GM19240 (cell line): ENCODE measurements at regions not wholly inside any gene's neighbourhood (a gene's known extent, or its start where the extent isn't known, plus 50 kb on each side); places are given as distances from the start of the nearest gene placed in this dataset.
"Not testable (repeated sequence)": the region's sequence is repeated elsewhere in the genome, so short reads cannot be mapped to it uniquely, and the experiment has no call there.

Source experiments
- DNase-seq: peaks from one replicate; pipeline ENCODE4 v3.0.0; 2011; ENCODE audit warnings: low spot score; ENCODE audit not compliant: insufficient read length

DNA sequence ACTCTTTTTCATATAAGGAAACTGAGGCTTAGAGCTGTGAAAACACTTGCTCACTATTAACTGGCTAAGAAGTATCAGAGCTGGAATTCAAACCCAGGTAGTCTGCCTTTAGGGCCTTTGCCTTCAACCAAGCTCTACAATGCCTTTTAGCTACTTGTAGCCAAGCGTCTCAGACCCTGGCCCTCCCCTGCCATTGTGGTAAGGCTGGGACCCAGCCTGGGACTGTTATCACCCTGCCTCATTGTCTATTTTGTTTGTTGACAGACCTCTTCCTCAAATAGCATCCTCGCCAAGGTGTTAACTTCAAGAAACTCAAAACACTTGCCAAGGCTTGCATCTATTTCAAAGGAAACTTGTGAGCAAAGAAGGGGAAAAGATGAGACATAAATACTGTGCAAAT, 76.7 kb upstream of the CD28 start:
- DNase-seq, result no peak

DNA sequence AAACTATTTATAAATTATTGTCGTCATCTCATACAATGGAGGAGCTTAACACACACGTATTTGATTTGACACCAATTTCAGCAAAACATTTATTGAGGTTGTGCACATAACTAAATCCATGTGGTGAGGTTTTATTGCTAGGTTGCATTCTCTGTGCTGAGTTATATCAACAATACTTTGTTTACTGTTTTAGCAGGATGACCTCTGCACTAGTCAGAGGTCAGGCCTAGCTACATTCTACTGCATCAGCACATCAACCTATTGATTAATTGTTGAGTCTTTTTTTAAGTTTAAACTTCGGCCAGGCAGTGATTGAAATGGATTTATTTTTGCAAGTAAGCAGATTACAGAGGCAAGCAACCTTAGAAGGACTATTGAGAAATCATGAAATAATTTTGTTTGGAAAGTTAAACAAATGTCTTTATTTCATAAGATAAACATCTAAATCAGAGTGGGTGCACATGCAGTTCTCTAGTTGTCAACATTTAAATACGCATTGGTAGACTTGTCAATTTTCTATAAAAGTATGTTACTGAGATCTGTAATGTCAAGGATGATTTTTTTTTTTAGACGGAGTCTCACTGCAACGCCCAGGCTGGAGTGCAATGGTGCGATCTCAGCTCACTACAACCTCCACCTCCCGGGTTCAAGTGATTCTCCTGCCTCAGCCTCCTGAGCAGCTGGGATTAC, 75.2 kb upstream of the CD28 start:
- no peak for DNase-seq

DNA sequence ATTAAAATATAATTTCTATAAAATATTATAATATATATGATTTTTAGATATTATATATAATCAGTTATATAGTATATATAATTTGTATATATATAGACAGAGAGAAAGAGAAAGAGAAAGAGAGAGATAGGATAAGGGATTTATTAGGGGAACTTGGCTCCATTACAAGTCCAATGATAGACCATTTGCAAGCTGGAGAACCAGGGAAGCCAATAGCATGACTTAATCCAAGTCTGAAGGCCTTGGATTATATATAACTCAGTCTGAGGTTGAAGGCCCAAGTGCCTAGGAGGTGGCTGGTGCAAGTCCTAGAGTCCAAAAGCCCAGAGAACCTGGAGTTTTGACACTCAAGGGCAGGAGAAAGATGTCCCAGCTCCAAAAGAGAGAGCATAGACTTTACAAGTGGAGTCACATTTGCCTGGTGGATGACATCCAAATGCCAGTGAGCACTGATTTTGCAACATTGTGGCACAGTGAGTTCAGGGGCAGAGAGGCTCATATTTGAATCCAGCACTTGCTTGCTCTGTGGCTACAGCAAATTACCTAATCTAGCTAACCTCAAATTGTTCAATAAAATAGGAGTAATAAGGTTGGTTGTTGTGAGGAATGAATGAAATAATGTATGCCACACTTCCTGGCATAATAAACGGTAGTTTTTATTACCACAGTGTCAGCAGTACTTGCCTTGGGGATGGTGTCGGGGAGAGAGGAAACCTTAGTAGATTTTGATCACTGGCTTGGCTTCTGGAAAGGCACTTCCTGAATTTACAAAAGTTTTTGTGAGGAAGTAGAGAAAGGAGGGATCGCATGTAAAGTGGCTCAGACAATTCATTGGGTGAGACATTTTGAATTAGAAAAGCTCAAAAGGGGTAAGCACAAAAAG, 69.6 kb upstream of the CD28 start:
- DNase-seq, result no peak

DNA sequence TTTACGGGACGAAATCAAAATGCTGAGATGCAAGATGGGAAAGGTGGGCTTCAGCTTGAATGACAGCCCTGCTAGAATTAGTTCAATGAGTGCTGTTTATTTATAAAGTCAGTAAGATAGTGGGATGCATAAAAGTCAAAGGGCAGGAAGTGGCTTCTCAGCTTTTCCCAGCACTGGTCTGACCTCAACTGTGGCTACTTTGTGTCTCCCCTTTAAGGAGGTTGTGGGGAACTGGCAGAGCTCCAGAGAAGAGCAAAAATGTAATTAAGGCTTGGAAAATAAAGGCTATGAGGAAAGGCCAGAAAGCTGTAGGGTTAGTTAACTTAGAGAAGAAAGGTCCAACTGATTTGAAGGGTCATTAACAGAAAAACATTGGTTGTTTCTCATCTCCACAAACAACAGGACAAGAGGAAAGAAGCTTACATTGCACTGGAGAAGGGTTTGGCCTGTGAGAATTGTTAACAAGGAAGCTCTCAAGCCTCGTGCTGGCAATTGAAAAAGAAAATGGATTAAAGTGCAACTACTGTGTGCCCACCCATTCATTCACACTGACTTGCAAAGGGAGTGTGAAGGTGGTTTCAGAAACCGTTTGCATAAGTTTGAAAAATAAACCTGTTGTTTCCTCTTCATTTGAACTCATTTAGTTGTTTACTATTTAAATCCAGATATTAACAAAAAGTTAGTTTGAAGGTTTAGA, 68.8 kb upstream of the CD28 start:
- DNase-seq, result no peak

DNA sequence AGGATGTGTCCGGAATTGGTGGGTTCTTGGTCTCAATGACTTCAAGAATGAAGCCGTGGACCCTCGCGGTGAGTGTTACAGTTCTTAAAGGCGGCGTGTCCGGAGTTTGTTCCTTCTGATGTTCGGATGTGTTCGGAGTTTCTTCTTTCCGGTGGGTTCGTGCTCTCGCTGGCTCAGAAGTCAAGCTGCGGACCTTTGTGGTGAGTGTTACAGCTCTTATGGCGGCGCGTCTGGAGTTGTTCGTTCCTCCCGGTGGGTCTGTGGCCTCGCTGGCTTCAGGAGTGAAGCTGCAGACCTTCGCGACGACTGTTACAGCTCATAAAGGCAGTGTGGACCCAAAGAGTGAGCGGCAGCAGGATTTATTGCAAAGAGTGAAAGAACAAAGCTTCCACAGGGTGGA, 64.6 kb upstream of the CD28 start:
- DNase-seq, result not testable (repeated sequence)

DNA sequence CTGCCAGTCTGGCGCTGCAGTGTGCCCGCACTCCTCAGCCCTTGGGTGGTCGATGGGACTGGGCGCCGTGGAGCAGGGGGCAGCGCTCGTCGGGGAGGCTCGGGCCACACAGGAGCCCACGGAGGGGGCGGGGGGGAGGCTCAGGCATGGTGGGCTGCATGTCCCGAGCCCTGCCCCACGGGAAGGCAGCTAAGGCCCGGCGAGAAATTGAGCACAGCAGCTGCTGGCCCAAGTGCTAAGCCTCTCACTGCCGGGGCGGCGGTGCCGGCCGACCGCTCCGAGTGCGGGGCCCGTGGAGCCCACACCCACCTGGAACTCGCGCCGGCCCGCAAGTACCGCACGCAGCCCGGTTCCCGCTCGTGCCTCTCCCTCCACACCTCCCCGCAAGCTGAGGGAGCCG, 63.6 kb upstream of the CD28 start:
- DNase-seq, result not testable (repeated sequence)

DNA sequence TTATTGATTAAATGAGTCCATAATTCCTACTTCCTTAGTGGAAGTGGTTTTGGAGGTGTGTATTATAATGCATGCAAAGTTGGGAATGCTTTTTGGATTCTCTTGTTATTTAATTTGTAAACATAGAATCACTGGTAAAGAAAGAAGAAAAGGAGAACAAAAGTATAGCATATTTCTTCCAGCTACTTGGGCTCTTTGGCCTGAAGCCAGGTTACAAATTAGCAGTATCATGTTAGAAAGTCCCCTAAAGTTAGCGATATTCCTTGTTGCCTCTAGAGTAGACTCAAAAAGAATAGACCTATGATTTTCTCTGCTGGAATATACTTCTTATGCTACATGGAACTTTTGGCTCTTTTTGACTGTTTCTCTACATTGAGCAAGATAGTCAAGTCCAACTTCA, 60.6 kb upstream of the CD28 start:
- DNase-seq, result no peak

DNA sequence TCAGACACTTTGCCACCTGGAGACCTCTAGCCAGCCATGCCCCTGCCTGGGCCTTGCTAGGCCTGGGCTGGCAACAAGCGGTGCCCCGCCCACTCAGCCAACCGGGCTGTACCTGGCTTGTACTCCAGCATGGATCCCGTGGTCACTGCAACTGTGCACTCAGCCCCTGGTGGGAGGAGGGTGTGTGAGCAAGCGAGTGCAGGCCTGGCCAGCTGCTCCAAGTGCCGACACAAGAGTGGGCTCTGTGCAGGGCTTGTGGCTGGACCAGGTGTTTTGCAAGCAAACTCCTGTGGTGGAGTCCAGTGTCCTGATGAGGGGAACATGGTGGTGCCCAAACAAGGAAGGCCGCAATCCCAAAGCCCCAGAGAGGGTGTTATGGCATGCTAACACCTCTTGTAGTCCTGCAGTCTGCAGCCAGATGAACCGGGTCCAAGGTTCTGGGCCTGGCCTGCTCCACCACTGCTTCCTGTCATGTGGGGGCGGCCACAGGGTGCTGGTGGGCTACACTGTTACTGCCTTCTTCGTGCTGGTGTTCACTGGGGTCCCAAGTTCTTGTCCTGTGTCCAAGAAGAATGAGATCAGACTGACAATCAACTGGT, 60.1 kb upstream of the CD28 start:
- no peak for DNase-seq

DNA sequence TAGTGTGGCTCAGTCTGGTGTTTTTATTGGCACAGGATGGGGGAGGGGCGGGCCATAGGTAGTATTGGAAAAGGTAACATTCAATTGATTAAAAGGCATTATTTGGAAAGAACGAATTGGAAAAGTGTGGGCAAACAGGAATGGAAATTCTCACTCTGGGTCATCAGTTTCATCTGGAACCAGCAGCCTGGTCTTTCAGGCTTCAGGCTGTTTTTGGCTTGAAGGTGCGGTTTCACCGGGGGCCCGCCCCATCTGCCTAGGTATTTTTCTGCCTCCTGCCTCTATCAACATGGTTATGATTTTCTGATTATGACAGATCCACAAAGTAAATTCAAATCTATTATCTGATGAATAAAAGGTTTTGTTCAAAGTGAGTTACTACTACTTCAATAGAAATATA, 59.5 kb upstream of the CD28 start:
- DNase-seq, result no peak

DNA sequence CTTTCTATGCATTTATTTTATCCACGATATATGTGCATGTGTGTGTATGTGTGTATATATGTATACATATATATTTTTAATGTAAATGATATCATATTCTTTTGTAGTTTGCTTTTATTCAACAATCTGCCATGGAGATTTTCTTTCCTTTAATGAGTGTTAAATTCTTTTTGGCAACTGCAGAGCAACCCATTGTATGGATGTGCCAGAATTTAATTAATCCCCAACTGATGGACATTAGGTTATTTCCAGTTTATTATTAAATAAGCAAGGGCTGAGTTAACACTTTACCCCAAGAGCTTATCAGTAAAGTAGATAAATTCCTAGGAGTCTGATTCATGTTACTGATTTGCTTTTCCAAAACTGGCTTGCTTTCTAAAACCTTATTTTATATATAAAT, 58.9 kb upstream of the CD28 start:
- DNase-seq, result no peak

DNA sequence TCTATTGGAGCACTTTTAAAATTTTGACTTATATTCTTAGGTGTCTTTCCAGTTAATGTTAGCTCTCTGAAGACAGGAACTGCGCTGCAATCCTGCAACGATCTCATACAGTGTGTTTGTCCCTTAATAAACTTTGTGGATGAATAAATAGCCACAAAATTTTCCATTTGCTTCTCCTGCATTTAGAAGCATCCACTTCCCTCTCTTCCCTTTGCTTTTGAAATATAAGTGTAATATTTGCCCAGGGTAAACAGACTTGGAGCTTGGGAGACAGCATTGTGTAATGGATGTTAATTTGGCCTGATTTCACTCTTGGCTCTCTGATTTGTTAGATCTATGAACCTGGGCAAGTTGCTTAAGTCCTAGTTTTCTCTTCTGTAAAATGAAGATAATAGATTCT, 58.2 kb upstream of the CD28 start:
- no peak for DNase-seq

DNA sequence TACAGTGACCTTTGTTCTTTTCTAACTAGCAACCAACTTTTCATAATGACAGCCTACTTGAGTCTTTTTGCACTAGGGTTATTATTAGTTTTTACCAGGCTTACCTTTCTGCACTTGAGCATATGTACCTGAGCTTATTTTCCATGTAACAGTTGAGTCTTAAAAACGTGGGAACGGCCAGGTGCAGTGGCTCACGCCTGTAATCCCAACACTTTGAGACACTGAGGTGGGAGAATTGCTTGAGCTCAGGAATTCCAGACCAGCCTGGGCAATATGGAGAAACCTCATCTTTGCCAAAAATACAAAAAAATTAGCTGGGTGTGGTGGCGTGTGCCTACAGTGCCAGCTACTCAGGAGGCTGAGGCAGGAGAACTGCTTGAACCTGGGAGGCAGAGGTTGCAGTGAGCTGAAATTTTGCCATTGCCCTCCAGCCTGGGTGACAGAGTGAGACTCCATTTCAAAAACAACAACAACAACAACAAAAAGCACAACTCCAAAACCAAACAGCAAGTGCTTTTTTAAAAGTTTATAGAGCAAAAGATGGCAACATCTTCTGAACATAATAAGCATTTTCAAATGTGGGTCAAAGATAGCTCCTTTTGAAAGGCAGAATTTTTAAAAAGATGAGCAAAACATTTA, 57.1 kb upstream of the CD28 start:
- no peak for DNase-seq

DNA sequence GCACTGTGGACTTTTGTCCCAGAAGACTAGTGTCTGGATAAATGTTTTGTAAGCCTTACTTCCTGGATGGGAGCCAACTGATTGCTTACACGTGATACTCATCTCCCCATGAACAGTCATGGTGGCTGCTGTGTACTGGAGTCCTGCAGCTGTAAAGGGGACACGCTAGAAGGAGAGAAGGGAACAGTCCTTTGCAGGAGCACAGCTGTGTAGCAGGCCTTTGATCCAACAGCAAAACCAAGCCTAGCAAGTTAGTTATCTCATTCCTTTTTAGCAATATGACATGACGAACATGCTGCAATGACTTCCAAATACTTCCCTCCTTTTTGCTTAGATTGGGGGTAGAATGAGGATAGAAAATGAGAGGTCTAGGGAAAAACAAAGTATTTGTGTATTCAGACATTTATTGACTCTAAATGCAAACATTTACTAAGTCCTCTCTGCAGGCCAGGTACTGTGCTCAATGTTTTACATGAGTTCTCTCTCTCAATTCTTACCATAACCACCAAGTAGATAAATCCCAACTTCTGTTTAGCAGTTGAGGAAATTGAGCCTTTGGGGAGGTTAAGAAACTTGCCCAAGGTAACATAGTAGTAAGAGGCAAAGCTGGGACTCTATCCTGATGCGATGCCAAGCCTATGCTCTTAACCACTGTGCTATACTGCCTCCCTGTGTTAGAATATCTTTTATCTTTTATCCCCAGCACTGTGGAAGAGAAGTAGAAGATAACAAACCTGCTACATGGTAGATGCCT, 55.4 kb upstream of the CD28 start:
- DNase-seq, result no peak

DNA sequence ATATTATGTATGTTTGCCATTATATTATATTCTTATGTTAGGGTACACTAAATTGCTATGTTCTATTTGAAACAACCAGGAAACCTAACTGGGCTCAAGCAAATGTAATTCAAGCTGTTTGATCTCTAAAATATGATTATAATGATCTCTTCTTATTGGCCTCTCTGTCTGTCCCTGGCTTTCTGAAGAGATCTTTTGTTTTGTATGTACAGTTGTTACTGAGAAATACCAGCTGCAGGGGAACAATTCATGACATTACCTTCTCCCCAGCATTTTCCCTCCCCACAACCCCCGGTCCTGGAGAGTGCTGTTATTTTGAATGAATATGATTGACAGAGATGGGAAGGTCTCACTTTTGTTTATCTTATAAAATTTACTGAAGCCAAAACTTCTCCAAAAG, 54.8 kb upstream of the CD28 start:
- no peak for DNase-seq

DNA sequence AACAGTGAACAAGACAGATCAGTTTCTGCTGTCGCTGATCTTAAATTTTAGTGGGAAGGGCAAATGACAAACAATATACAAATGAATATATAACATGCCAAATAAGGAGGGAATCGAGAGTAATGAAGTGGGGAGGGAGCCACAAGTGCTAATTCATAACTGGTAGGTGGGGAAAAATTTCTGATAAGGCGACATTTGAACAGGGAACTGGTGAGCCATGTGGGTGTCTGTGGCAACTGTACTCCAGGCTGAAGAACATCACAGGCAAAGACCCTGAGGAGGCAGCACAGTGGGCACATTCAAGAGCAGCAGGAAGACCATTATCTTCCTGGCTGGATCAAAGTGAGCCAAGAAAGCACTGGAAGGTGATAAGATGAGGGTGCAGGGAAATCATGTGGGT, 51.6 kb upstream of the CD28 start:
- DNase-seq, result no peak

DNA sequence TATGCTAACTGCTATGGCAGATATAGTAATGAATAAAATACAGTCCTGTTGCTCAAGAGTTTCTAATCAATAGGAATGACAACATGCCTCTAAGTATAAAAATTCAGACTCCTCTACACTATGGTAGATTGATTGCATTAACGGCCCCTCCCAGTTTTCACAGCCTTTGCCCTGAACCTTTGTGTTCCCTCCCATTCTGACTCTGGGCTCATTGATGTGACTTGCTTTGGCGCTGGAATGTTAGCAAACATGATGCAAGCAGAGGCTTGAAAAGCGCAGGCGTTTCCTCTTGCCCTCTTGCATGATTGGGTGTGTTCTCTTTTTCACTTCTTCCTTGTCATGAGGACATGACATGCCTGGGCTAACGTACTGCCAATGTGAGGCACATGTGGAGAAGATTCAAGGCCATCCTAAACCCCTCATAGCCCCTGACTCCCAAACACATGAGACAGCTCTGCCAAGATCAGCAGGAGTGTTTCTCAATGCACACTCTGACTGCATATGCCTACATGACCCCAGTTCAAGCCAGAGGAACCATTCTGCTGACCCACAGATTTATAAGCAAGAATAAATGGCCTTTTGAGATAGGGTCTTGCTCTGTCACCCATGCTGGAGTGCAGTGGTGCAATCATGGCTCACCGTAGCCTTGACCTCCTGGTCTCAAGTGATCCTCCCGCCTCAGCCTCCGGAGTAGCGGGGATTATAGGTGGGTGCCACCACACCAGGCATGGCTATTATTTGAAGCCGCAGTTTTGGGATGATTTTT, 49.7 kb upstream of the CD28 start:
- no peak for DNase-seq
